SW 1271 (cell line): ENCODE measurements at regions not wholly inside any gene's neighbourhood (a gene's known extent, or its start where the extent isn't known, plus 50 kb on each side); places are given as distances from the start of the nearest gene placed in this dataset.
A peak's percentile ranks its signal among the peaks of the same experiment; 100 is the strongest.
"Not testable (repeated sequence)": the region's sequence is repeated elsewhere in the genome, so short reads cannot be mapped to it uniquely, and the experiment has no call there.

Source experiments
- DNase-seq, 2 experiments: peaks; one replicate each; lab custom pipeline; 2025; lab: John Stamatoyannopoulos, UW

GRCh38 chr13:50229960-50230661, 214.9 kb downstream of the KCNRG start:
- no peak for DNase-seq

GRCh38 chr13:50230662-50230978, 215.4 kb downstream of the KCNRG start:
- DNase-seq = no peak

GRCh38 chr13:50233574-50233973, 218.3 kb downstream of the KCNRG start:
- not testable (repeated sequence) for DNase-seq

GRCh38 chr13:50235604-50236342, 220.5 kb downstream of the KCNRG start:
- no peak for DNase-seq

GRCh38 chr13:50236898-50237318, 221.7 kb downstream of the KCNRG start:
- DNase-seq = no peak

- DNase-seq = no peak
Measured at GRCh38 chr13:50238922-50239321, 223.7 kb downstream of the KCNRG start.

- no peak for DNase-seq
Measured at GRCh38 chr13:50241479-50241878, 226.2 kb downstream of the KCNRG start.

- DNase-seq = no peak
Measured at GRCh38 chr13:50243931-50244330, 228.7 kb downstream of the KCNRG start.

GRCh38 chr13:50244355-50244712, 229.1 kb downstream of the KCNRG start:
- no peak for DNase-seq

- peak; percentile 8 to 67 for DNase-seq
Measured at GRCh38 chr13:50244713-50245574, 229.7 kb downstream of the KCNRG start.

- DNase-seq = no peak
Measured at GRCh38 chr13:50247223-50247622, 232.0 kb downstream of the KCNRG start.

- no peak for DNase-seq
Measured at GRCh38 chr13:50248516-50249143, 233.4 kb downstream of the KCNRG start.

GRCh38 chr13:50249144-50249521, 233.9 kb downstream of the KCNRG start:
- no peak for DNase-seq

- no peak for DNase-seq
Measured at GRCh38 chr13:50250401-50250800, 235.2 kb downstream of the KCNRG start.

- no peak for DNase-seq
Measured at GRCh38 chr13:50255639-50256038, 240.4 kb downstream of the KCNRG start.

- not testable (repeated sequence) for DNase-seq
Measured at GRCh38 chr13:50256536-50257321, 241.5 kb downstream of the KCNRG start.

GRCh38 chr13:50257646-50258045, 242.4 kb downstream of the KCNRG start:
- DNase-seq = no peak

- DNase-seq = no peak
Measured at GRCh38 chr13:50261130-50261901, 246.1 kb downstream of the KCNRG start.

- DNase-seq = no peak
Measured at GRCh38 chr13:50267066-50267465, 251.8 kb downstream of the KCNRG start.

- DNase-seq = no peak
Measured at GRCh38 chr13:50267917-50268316, 252.7 kb downstream of the KCNRG start.

- DNase-seq = no peak
Measured at GRCh38 chr13:50268500-50268899, 253.3 kb downstream of the KCNRG start.
